ENCODE measurements at regions not wholly inside any gene's neighbourhood (a gene's known extent, or its start where the extent isn't known, plus 50 kb on each side); places are given as distances from the start of the nearest gene placed in this dataset.
"Not testable (repeated sequence)": the region's sequence is repeated elsewhere in the genome, so short reads cannot be mapped to it uniquely, and the experiment has no call there.

DNA sequence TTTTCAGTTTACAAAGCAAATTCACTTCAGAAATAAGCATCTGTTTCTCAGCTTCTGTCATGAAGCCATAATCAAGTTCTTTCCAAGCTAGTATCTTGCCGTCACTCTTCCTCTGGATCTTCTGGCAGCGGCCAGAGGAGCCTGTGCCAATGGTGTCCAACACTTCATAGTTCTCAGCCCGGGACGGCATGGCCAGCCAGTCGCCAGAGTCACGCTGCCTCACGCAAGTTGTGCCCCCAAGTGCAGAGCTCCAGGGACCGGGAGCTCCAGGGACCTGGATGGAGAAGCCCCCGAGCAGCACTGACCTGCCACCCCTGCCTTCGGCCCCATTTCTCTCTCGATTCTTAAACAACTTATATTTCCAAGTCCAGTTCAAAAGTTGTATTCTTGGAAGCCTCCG lies 76.9 kb upstream of the POTEH start:
- in situ Hi-C loops (cut with HindIII; ENCODE audit: extremely low pct_ligation_motif_present, low pct_unique_long_range_greater_than_20kb); intact Hi-C loops (cut with micrococcal nuclease; ENCODE audit: unreplicated experiment); H3K9ac ChIP-seq (ENCODE audit: insufficient read depth, low read depth, low read length); H3K79me2 ChIP-seq (ENCODE audit: insufficient read depth, low read length); BruUV-seq (replicated peaks); ATAC-seq; H3K27ac ChIP-seq (ENCODE audit: extremely low read length, insufficient read depth, low read length); H4K20me1 ChIP-seq (ENCODE audit: insufficient read depth, low read length); H3K4me2 ChIP-seq (ENCODE audit: low read depth, low read length); FAIRE-seq; H3K9me3 ChIP-seq (ENCODE audit: low read length); DNase-seq (ENCODE audit: low spot score); H3K4me3 ChIP-seq (replicated peaks in 1 of 3; ENCODE audit: insufficient read depth in 1 of 3, low read depth in 2 of 3, low read length in 3 of 3); H3K27me3 ChIP-seq (ENCODE audit: control insufficient read depth in 1 of 2, insufficient read depth in 2 of 2, low read length in 2 of 2); H2AFZ ChIP-seq (ENCODE audit: low read length); CTCF ChIA-PET (ENCODE audit: low intra/inter-chr PET ratio, low total read pairs); H3K4me1 ChIP-seq (ENCODE audit: insufficient read depth, low read length); H3K36me3 ChIP-seq (replicated peaks in 1 of 2; ENCODE audit: control insufficient read depth in 1 of 2, insufficient read depth in 2 of 2, low read length in 2 of 2); POLR2A ChIA-PET: not testable (repeated sequence)
- WGBS (ENCODE audit: low lambda C conversion rate), result 4% methylated on average over 11 of the region's 12 CpGs

- H3K4me3 ChIP-seq (replicated peaks in 1 of 3; ENCODE audit: insufficient read depth in 1 of 3, low read depth in 2 of 3, low read length in 3 of 3); H3K9ac ChIP-seq (ENCODE audit: insufficient read depth, low read depth, low read length); H3K27ac ChIP-seq (ENCODE audit: extremely low read length, insufficient read depth, low read length); H3K27me3 ChIP-seq (ENCODE audit: control insufficient read depth in 1 of 2, insufficient read depth in 2 of 2, low read length in 2 of 2); H3K4me2 ChIP-seq (ENCODE audit: low read depth, low read length); H2AFZ ChIP-seq (ENCODE audit: low read length); ATAC-seq; BruUV-seq (replicated peaks); FAIRE-seq; H4K20me1 ChIP-seq (ENCODE audit: insufficient read depth, low read length); CTCF ChIA-PET (ENCODE audit: low intra/inter-chr PET ratio, low total read pairs); H3K36me3 ChIP-seq (replicated peaks in 1 of 2; ENCODE audit: control insufficient read depth in 1 of 2, insufficient read depth in 2 of 2, low read length in 2 of 2); H3K4me1 ChIP-seq (ENCODE audit: insufficient read depth, low read length); H3K79me2 ChIP-seq (ENCODE audit: insufficient read depth, low read length); H3K9me3 ChIP-seq (ENCODE audit: low read length); DNase-seq (ENCODE audit: low spot score); in situ Hi-C loops (cut with HindIII; ENCODE audit: extremely low pct_ligation_motif_present, low pct_unique_long_range_greater_than_20kb); intact Hi-C loops (cut with micrococcal nuclease; ENCODE audit: unreplicated experiment); POLR2A ChIA-PET: not testable (repeated sequence)
- WGBS (ENCODE audit: low lambda C conversion rate), result no CpG with 5 or more reads among the region's 9 CpGs
These were observed 74.7 kb upstream of the POTEH start for GRCh38 chr22:15615136-15615535.

- H3K27ac ChIP-seq (ENCODE audit: extremely low read length, insufficient read depth, low read length); POLR2A ChIA-PET; H3K9me3 ChIP-seq (ENCODE audit: low read length); BruUV-seq (replicated peaks); H3K79me2 ChIP-seq (ENCODE audit: insufficient read depth, low read length); H3K4me1 ChIP-seq (ENCODE audit: insufficient read depth, low read length); H3K4me3 ChIP-seq (replicated peaks in 1 of 3; ENCODE audit: insufficient read depth in 1 of 3, low read depth in 2 of 3, low read length in 3 of 3); DNase-seq (ENCODE audit: low spot score); H3K4me2 ChIP-seq (ENCODE audit: low read depth, low read length); H2AFZ ChIP-seq (ENCODE audit: low read length); in situ Hi-C loops (cut with HindIII; ENCODE audit: extremely low pct_ligation_motif_present, low pct_unique_long_range_greater_than_20kb); H3K36me3 ChIP-seq (replicated peaks in 1 of 2; ENCODE audit: control insufficient read depth in 1 of 2, insufficient read depth in 2 of 2, low read length in 2 of 2); H4K20me1 ChIP-seq (ENCODE audit: insufficient read depth, low read length); H3K9ac ChIP-seq (ENCODE audit: insufficient read depth, low read depth, low read length); ATAC-seq; intact Hi-C loops (cut with micrococcal nuclease; ENCODE audit: unreplicated experiment); FAIRE-seq; H3K27me3 ChIP-seq (ENCODE audit: control insufficient read depth in 1 of 2, insufficient read depth in 2 of 2, low read length in 2 of 2); CTCF ChIA-PET (ENCODE audit: low intra/inter-chr PET ratio, low total read pairs): not testable (repeated sequence)
- 31% methylated on average over 8 of the region's 8 CpGs for WGBS (ENCODE audit: low lambda C conversion rate)
These were observed 61.6 kb upstream of the POTEH start for GRCh38 chr22:15628224-15628623.

DNA sequence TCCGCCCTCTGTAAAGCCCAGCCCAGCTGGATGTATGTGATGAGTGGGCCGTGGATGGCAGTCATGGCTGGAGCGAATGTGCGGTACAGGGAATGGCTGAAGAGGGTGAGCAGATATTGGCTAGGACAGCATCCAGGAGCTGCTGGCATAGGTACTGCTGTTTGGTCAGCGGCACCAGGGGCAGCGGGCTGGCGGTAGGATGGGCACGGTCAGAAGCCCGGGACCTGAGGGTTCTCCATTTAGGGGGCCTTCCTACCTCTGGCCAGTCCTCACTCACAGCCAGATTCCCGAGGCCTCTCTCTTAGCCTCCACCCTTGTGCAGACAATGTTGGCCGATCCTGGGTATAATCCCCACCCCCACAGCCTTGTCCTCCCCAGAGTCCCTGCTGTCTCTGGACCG lies 53.1 kb upstream of the POTEH start:
- POLR2A ChIA-PET; H3K4me3 ChIP-seq (replicated peaks in 1 of 3; ENCODE audit: insufficient read depth in 1 of 3, low read depth in 2 of 3, low read length in 3 of 3); H3K9me3 ChIP-seq (ENCODE audit: low read length); ATAC-seq; in situ Hi-C loops (cut with HindIII; ENCODE audit: extremely low pct_ligation_motif_present, low pct_unique_long_range_greater_than_20kb); H3K27me3 ChIP-seq (ENCODE audit: control insufficient read depth in 1 of 2, insufficient read depth in 2 of 2, low read length in 2 of 2); H2AFZ ChIP-seq (ENCODE audit: low read length); H3K27ac ChIP-seq (ENCODE audit: extremely low read length, insufficient read depth, low read length); intact Hi-C loops (cut with micrococcal nuclease; ENCODE audit: unreplicated experiment); H4K20me1 ChIP-seq (ENCODE audit: insufficient read depth, low read length); H3K4me2 ChIP-seq (ENCODE audit: low read depth, low read length); H3K9ac ChIP-seq (ENCODE audit: insufficient read depth, low read depth, low read length); DNase-seq (ENCODE audit: low spot score); CTCF ChIA-PET (ENCODE audit: low intra/inter-chr PET ratio, low total read pairs); H3K36me3 ChIP-seq (replicated peaks in 1 of 2; ENCODE audit: control insufficient read depth in 1 of 2, insufficient read depth in 2 of 2, low read length in 2 of 2); H3K4me1 ChIP-seq (ENCODE audit: insufficient read depth, low read length); BruUV-seq (replicated peaks); FAIRE-seq; H3K79me2 ChIP-seq (ENCODE audit: insufficient read depth, low read length): not testable (repeated sequence)
- WGBS (ENCODE audit: low lambda C conversion rate), result 17% methylated on average over 6 of the region's 12 CpGs

DNA sequence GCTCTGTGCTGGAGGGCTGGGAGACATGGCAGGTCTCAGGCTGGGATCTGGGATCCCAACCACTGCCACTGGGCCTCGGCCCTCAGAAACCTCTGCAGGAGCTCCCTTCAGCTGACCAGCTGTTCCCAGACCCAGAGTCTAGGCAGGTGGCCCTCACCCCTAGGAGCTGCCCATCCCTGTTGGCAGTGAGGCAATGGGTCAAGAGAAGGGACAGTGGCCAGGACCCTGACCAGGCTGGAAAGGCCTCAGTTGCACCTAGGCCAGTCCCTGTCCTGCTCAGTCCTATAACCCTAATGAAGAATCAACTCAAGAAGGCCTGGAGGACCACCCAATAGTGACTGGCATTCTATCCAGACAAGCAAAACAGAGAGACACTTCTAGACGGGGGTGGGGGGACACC lies 52.4 kb upstream of the POTEH start:
- H3K36me3 ChIP-seq (replicated peaks in 1 of 2; ENCODE audit: control insufficient read depth in 1 of 2, insufficient read depth in 2 of 2, low read length in 2 of 2); POLR2A ChIA-PET; H3K4me2 ChIP-seq (ENCODE audit: low read depth, low read length); H4K20me1 ChIP-seq (ENCODE audit: insufficient read depth, low read length); H3K27ac ChIP-seq (ENCODE audit: extremely low read length, insufficient read depth, low read length); CTCF ChIA-PET (ENCODE audit: low intra/inter-chr PET ratio, low total read pairs); H3K9me3 ChIP-seq (ENCODE audit: low read length); FAIRE-seq; DNase-seq (ENCODE audit: low spot score); in situ Hi-C loops (cut with HindIII; ENCODE audit: extremely low pct_ligation_motif_present, low pct_unique_long_range_greater_than_20kb); H3K79me2 ChIP-seq (ENCODE audit: insufficient read depth, low read length); BruUV-seq (replicated peaks); H3K27me3 ChIP-seq (ENCODE audit: control insufficient read depth in 1 of 2, insufficient read depth in 2 of 2, low read length in 2 of 2); H3K4me3 ChIP-seq (replicated peaks in 1 of 3; ENCODE audit: insufficient read depth in 1 of 3, low read depth in 2 of 3, low read length in 3 of 3); H3K4me1 ChIP-seq (ENCODE audit: insufficient read depth, low read length); intact Hi-C loops (cut with micrococcal nuclease; ENCODE audit: unreplicated experiment); H3K9ac ChIP-seq (ENCODE audit: insufficient read depth, low read depth, low read length); H2AFZ ChIP-seq (ENCODE audit: low read length): not testable (repeated sequence)
- no CpG with 5 or more reads among the region's 2 CpGs for WGBS (ENCODE audit: low lambda C conversion rate)
- peak; percentile 8; the same call in 2 of the 3 replicates for ATAC-seq
